HCT116 (cell line): ENCODE measurements at regions not wholly inside any gene's neighbourhood (a gene's known extent, or its start where the extent isn't known, plus 50 kb on each side); places are given as distances from the start of the nearest gene placed in this dataset.

Experiments
- ATAC-seq: fragments of 200-7000 bp; cut with Tn5 transposase; 2 replicates; pipeline ENCODE4 v1.9.1; 2020; ENCODE audit warnings: mild to moderate bottlenecking, moderate library complexity
- BruUV-seq: library from RNA; stranded (reverse); fragments of 400-500 nt; replicated peaks from 2 replicates; lab custom pipeline; 2021; lab: Mats Ljungman, UMichigan
- CTCF ChIA-PET: fragments of 300-600 bp; sonication (Branson Sonifier 250); formaldehyde crosslinking; loops from one replicate; lab custom pipeline; 2021; ENCODE audit warnings: antibody characterized with exemption; lab: Charles Lee
- POLR2A ChIA-PET: fragments of 300-600, 350-600 bp; sonication (Branson Sonifier 250); formaldehyde crosslinking; loops from one replicate; lab custom pipeline; 2021; ENCODE audit warnings: antibody characterized with exemption; lab: Charles Lee
- RAD21 ChIA-PET, 2 experiments: fragments of 300-600 bp; sonication (Branson Sonifier 250); formaldehyde crosslinking; loops; one replicate each; lab custom pipeline; 2023; ENCODE audit warnings: low total read pairs in 2 of 2; ENCODE audit not compliant: uncharacterized antibody in 2 of 2, unreplicated experiment in 2 of 2, low non-redundant PET in 1 of 2; lab: Charles Lee
- DNase-seq: peaks from one replicate; pipeline ENCODE4 v3.0.0-alpha.2; 2010; ENCODE audit warnings: low read depth, low spot score
- H2AFZ ChIP-seq: fragments of 200-600 bp; shearing (Covaris generic), sonication (generic); 2 replicates; pipeline ENCODE4 v1.6.1; 2017; ENCODE audit warnings: low read depth, mixed run types, mixed read lengths, antibody characterized with exemption, low read length; ENCODE audit not compliant: poor library complexity, severe bottlenecking
- H3K27ac ChIP-seq: 2 replicates; pipeline ENCODE4 v1.5.1; 2012; ENCODE audit warnings: low read depth, low read length
- H3K27me3 ChIP-seq: fragments of 200-600 bp; sonication (generic); 2 replicates; pipeline ENCODE4 v1.6.1; 2016; ENCODE audit warnings: mixed run types, low read length, mixed read lengths; ENCODE audit not compliant: insufficient read depth
- H3K36me3 ChIP-seq, 2 experiments: fragments of 200-500 bp in 1 of 2; fragments of 200-600 bp in 1 of 2; sonication (Bioruptor generic) in 1 of 2; sonication (generic) in 1 of 2; 2 replicates each; pipeline versions ENCODE4 v1.5.1 to v1.6.1; 2014 to 2016; ENCODE audit warnings: low read length in 2 of 2, inconsistent platforms in 1 of 2, mixed read lengths in 1 of 2, mixed run types in 1 of 2; ENCODE audit not compliant: insufficient read depth in 2 of 2, control insufficient read depth in 1 of 2
- H3K4me1 ChIP-seq, 2 experiments: fragments of 200-600 bp in 1 of 2; sonication (generic) in 1 of 2; 2 replicates each; pipeline versions ENCODE4 v1.5.1 to v1.6.1; 2012 to 2017; ENCODE audit warnings: low read length in 2 of 2, inconsistent platforms in 1 of 2, mild to moderate bottlenecking in 1 of 2, mixed read lengths in 1 of 2, mixed run types in 1 of 2, moderate library complexity in 1 of 2; ENCODE audit not compliant: insufficient read depth in 2 of 2, control insufficient read depth in 1 of 2
- H3K4me2 ChIP-seq: fragments of 200-600 bp; sonication (generic); 2 replicates; pipeline ENCODE4 v1.6.1; 2017; ENCODE audit warnings: mixed run types, low read length, mixed read lengths
- H3K4me3 ChIP-seq, 2 experiments: fragments of 200-600 bp in 1 of 2; sonication (generic) in 1 of 2; replicated peaks in 1 of 2; 2 replicates each; pipeline ENCODE4 v1.5.1; 2011 to 2016; ENCODE audit warnings: low read length in 2 of 2, control low read depth in 1 of 2, low read depth in 1 of 2, mild to moderate bottlenecking in 1 of 2, mixed read lengths in 1 of 2, mixed run types in 1 of 2
- H3K79me2 ChIP-seq: fragments of 200-600 bp; sonication (generic); 2 replicates; pipeline ENCODE4 v1.6.1; 2017; ENCODE audit warnings: mild to moderate bottlenecking, mixed run types, low read length, moderate library complexity, mixed read lengths; ENCODE audit not compliant: insufficient read depth
- H3K9ac ChIP-seq: fragments of 200-600 bp; sonication (generic); 2 replicates; pipeline ENCODE4 v1.6.1; 2016; ENCODE audit warnings: low read length, mixed read lengths
- H3K9me2 ChIP-seq: fragments of 200-600 bp; sonication (generic), shearing (Covaris generic); 2 replicates; pipeline ENCODE4 v1.6.1; 2017; ENCODE audit warnings: mixed run types, mild to moderate bottlenecking, moderate library complexity; ENCODE audit not compliant: insufficient read depth
- H3K9me3 ChIP-seq, 2 experiments: fragments of 200-500 bp in 1 of 2; fragments of 200-600 bp in 1 of 2; sonication (Bioruptor generic) in 1 of 2; sonication (generic) in 1 of 2; 2 replicates each; pipeline ENCODE4 v1.6.1; 2014 to 2017; ENCODE audit warnings: low read length in 2 of 2, mixed read lengths in 2 of 2, inconsistent platforms in 1 of 2, low read depth in 1 of 2, mild to moderate bottlenecking in 1 of 2, mixed run types in 1 of 2, moderate library complexity in 1 of 2; ENCODE audit not compliant: control insufficient read depth in 1 of 2, insufficient read depth in 1 of 2
- H4K20me1 ChIP-seq: fragments of 200-600 bp; sonication (generic), shearing (Covaris generic); 2 replicates; pipeline ENCODE4 v1.6.1; 2017; ENCODE audit warnings: mixed run types, mild to moderate bottlenecking, moderate library complexity; ENCODE audit not compliant: insufficient read depth
- CBX3 ChIP-seq: IDR thresholded peaks from 2 replicates; pipeline ENCODE4 v1.6.1; 2012; ENCODE audit warnings: low read depth
- EGR1 ChIP-seq: IDR thresholded peaks from 2 replicates; pipeline ENCODE4 v1.6.1; 2012; ENCODE audit warnings: low read depth
- ELF1 ChIP-seq: IDR thresholded peaks from 2 replicates; pipeline ENCODE4 v1.6.1; 2012; ENCODE audit warnings: low read depth, borderline replicate concordance
- FOSL1 ChIP-seq: IDR thresholded peaks from 2 replicates; pipeline ENCODE4 v1.6.1; 2012; ENCODE audit warnings: low read depth
- POLR2A ChIP-seq: IDR thresholded peaks from 2 replicates; pipeline ENCODE4 v1.7.0; 2011; ENCODE audit warnings: borderline replicate concordance; ENCODE audit not compliant: insufficient read depth, insufficient read length; ENCODE audit errors: extremely low read depth
- RAD21 ChIP-seq: IDR thresholded peaks from 2 replicates; pipeline ENCODE4 v1.6.1; 2012; ENCODE audit warnings: low read depth, mild to moderate bottlenecking
- SRF ChIP-seq: IDR thresholded peaks from 2 replicates; pipeline ENCODE4 v1.6.1; 2012; ENCODE audit warnings: low read depth
- intact Hi-C: fragments of 100-400 bp; cut with micrococcal nuclease; formaldehyde crosslinking; loops from 2 replicates; pipeline ENCODE4 v1.10.0; 2022
- TF ChIP-seq, protein P1 (sequence below): IDR thresholded peaks from 2 replicates; pipeline ENCODE4 v1.6.1; 2011; ENCODE audit warnings: mild to moderate bottlenecking, low read length, moderate library complexity; ENCODE audit not compliant: insufficient replicate concordance; ENCODE audit errors: extremely low read depth
- TF ChIP-seq, protein P2 (sequence below): IDR thresholded peaks from 2 replicates; pipeline ENCODE4 v1.6.1; 2012
- TF ChIP-seq, protein P3 (sequence below): IDR thresholded peaks from 2 replicates; pipeline ENCODE4 v1.6.1; 2012; ENCODE audit warnings: low read depth
- TF ChIP-seq, protein P4 (sequence below), 3 experiments: fragments of 200-600 bp in 1 of 3; sonication (generic) in 1 of 3; IDR thresholded peaks in 2 of 3; conservative IDR thresholded peaks in 1 of 3; 2 replicates each; pipeline ENCODE4 v1.5.1; 2012 to 2017; ENCODE audit warnings: low read depth in 2 of 3, low read length in 2 of 3, antibody characterized with exemption in 1 of 3, borderline replicate concordance in 1 of 3, control low read depth in 1 of 3, mild to moderate bottlenecking in 1 of 3, mixed read lengths in 1 of 3, mixed run types in 1 of 3, moderate library complexity in 1 of 3; ENCODE audit not compliant: insufficient read depth in 1 of 3

DNA sequence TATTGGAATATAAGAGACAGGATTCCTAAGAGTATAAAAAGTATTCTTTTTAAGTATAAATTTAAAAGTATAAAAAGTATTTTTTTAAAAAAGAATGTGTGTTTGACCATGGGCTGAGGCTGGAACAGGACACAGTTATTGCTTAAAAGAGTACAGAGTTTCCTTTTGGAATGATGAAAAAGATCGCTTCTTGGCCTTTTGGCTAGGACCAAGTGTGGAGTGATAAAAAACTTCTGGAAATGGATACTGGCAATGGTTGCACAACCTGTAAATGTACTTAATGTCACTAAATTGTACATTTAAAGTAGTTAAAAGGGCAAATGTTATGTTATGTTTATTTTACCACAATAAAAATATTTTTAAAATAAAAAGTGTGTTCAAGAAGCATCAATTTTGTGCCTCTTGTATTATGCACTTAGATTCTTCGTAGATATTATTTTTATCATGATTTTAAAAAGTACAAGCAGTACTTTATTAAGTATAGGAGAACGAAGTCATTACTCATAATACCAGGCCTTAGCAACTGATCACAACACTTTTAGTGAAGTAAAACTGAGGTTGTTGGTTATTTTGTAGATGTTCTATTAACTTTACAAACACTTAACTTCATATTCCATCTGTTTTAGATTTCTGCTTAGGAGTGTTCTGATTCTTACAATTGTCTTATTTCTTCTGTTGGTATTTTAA is 389.1 kb upstream of the ZP4 start:
- Histone ChIP-seq H3K27me3 (no peaks in the 10 kb centered on the region), H3K9me3 (peaks cover 11 to 18% of the 10 kb centered on the region in 2 experiments; a peak in 2 of 4 replicates), H3K79me2 (no peaks in the 10 kb centered on the region), H3K9me2 (no peaks in the 10 kb centered on the region), H3K4me1 (no peaks in the 10 kb centered on the region), H3K4me2 (no peak overlapping the region), H2AFZ (no peak overlapping the region), H3K27ac (no peak overlapping the region), H4K20me1 (no peaks in the 10 kb centered on the region), H3K9ac (no peak overlapping the region), H3K4me3 (no peak overlapping the region), H3K36me3 (no peaks in the 10 kb centered on the region)
- no TSS peak for BruUV-seq
- DNase-seq (no peak), ATAC-seq (no peak)
- TF ChIP-seq FOSL1 (no peak), POLR2A (no peak), EGR1 (no peak), CBX3 (no peak), SRF (no peak), ELF1 (no peak), RAD21 (no peak)
- TF ChIP-seq, protein P1, sequence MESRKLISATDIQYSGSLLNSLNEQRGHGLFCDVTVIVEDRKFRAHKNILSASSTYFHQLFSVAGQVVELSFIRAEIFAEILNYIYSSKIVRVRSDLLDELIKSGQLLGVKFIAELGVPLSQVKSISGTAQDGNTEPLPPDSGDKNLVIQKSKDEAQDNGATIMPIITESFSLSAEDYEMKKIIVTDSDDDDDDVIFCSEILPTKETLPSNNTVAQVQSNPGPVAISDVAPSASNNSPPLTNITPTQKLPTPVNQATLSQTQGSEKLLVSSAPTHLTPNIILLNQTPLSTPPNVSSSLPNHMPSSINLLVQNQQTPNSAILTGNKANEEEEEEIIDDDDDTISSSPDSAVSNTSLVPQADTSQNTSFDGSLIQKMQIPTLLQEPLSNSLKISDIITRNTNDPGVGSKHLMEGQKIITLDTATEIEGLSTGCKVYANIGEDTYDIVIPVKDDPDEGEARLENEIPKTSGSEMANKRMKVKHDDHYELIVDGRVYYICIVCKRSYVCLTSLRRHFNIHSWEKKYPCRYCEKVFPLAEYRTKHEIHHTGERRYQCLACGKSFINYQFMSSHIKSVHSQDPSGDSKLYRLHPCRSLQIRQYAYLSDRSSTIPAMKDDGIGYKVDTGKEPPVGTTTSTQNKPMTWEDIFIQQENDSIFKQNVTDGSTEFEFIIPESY, result no peak
- TF ChIP-seq, protein P2, sequence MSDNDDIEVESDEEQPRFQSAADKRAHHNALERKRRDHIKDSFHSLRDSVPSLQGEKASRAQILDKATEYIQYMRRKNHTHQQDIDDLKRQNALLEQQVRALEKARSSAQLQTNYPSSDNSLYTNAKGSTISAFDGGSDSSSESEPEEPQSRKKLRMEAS, result no peak
- TF ChIP-seq, protein P3, sequence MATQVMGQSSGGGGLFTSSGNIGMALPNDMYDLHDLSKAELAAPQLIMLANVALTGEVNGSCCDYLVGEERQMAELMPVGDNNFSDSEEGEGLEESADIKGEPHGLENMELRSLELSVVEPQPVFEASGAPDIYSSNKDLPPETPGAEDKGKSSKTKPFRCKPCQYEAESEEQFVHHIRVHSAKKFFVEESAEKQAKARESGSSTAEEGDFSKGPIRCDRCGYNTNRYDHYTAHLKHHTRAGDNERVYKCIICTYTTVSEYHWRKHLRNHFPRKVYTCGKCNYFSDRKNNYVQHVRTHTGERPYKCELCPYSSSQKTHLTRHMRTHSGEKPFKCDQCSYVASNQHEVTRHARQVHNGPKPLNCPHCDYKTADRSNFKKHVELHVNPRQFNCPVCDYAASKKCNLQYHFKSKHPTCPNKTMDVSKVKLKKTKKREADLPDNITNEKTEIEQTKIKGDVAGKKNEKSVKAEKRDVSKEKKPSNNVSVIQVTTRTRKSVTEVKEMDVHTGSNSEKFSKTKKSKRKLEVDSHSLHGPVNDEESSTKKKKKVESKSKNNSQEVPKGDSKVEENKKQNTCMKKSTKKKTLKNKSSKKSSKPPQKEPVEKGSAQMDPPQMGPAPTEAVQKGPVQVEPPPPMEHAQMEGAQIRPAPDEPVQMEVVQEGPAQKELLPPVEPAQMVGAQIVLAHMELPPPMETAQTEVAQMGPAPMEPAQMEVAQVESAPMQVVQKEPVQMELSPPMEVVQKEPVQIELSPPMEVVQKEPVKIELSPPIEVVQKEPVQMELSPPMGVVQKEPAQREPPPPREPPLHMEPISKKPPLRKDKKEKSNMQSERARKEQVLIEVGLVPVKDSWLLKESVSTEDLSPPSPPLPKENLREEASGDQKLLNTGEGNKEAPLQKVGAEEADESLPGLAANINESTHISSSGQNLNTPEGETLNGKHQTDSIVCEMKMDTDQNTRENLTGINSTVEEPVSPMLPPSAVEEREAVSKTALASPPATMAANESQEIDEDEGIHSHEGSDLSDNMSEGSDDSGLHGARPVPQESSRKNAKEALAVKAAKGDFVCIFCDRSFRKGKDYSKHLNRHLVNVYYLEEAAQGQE, result no peak
- TF ChIP-seq, protein P4, sequence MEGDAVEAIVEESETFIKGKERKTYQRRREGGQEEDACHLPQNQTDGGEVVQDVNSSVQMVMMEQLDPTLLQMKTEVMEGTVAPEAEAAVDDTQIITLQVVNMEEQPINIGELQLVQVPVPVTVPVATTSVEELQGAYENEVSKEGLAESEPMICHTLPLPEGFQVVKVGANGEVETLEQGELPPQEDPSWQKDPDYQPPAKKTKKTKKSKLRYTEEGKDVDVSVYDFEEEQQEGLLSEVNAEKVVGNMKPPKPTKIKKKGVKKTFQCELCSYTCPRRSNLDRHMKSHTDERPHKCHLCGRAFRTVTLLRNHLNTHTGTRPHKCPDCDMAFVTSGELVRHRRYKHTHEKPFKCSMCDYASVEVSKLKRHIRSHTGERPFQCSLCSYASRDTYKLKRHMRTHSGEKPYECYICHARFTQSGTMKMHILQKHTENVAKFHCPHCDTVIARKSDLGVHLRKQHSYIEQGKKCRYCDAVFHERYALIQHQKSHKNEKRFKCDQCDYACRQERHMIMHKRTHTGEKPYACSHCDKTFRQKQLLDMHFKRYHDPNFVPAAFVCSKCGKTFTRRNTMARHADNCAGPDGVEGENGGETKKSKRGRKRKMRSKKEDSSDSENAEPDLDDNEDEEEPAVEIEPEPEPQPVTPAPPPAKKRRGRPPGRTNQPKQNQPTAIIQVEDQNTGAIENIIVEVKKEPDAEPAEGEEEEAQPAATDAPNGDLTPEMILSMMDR (IDR thresholded peaks at IDR 0.05 in 2 of 3, conservative IDR thresholded peaks at IDR 0.05 in 1 of 3; ENCODE audit: borderline replicate concordance in 1 of 3, insufficient read depth in 1 of 3, low read depth in 2 of 3, low read length in 2 of 3), result no peak
- intact Hi-C loops, result no loop called here
- POLR2A ChIA-PET, result no interaction called here
- RAD21 ChIA-PET, result no interaction called here
- CTCF ChIA-PET, result no interaction called here
